ENCODE measurements at regions not wholly inside any gene's neighbourhood (a gene's known extent, or its start where the extent isn't known, plus 50 kb on each side); places are given as distances from the start of the nearest gene placed in this dataset.
"Not testable (repeated sequence)": the region's sequence is repeated elsewhere in the genome, so short reads cannot be mapped to it uniquely, and the experiment has no call there.

- H3K9me2 ChIP-seq; H3K4me1 ChIP-seq (ENCODE audit: control insufficient read depth in 1 of 2, insufficient read depth in 2 of 2, low read depth in 1 of 2, low read length in 1 of 2); H3K27ac ChIP-seq (ENCODE audit: low read depth in 2 of 2, low read length in 1 of 2); H3K79me2 ChIP-seq (ENCODE audit: insufficient read depth); H3F3A ChIP-seq (replicated peaks; ENCODE audit: insufficient read depth); H3K4me2 ChIP-seq; H3K27me3 ChIP-seq (ENCODE audit: insufficient read depth); H3K9me3 ChIP-seq; H4K20me1 ChIP-seq (ENCODE audit: insufficient read depth); DNase-seq; H3K9ac ChIP-seq; H2AFZ ChIP-seq (ENCODE audit: low read depth); H3K4me3 ChIP-seq (ENCODE audit: low read depth in 2 of 2, low read length in 1 of 2); POLR2A ChIA-PET; H3K36me3 ChIP-seq (replicated peaks in 1 of 2; ENCODE audit: control insufficient read depth in 1 of 2, insufficient read depth in 2 of 2, low read length in 1 of 2): not testable (repeated sequence)
- 87% methylated on average over 23 of the region's 50 CpGs for WGBS (ENCODE audit: low lambda C conversion rate)
- CTCF ChIA-PET, result interaction anchor here (0.9 kb wide), 1 partner anchor 40 kb away, joined by 4 read pairs; no protein-coding TSS in a partner anchor
These were observed 52.9 kb upstream of the HELT start for GRCh38 chr4:184965230-184966050.

- H3K9me3 ChIP-seq; H3F3A ChIP-seq (replicated peaks; ENCODE audit: insufficient read depth); H3K27me3 ChIP-seq (ENCODE audit: insufficient read depth); DNase-seq; CTCF ChIA-PET; H3K4me2 ChIP-seq; H2AFZ ChIP-seq (ENCODE audit: low read depth); H4K20me1 ChIP-seq (ENCODE audit: insufficient read depth); H3K4me3 ChIP-seq (ENCODE audit: low read depth in 2 of 2, low read length in 1 of 2); H3K79me2 ChIP-seq (ENCODE audit: insufficient read depth); H3K27ac ChIP-seq (ENCODE audit: low read depth in 2 of 2, low read length in 1 of 2); H3K36me3 ChIP-seq (replicated peaks in 1 of 2; ENCODE audit: control insufficient read depth in 1 of 2, insufficient read depth in 2 of 2, low read length in 1 of 2); H3K9ac ChIP-seq; H3K4me1 ChIP-seq (ENCODE audit: control insufficient read depth in 1 of 2, insufficient read depth in 2 of 2, low read depth in 1 of 2, low read length in 1 of 2); POLR2A ChIA-PET; H3K9me2 ChIP-seq: not testable (repeated sequence)
- WGBS (ENCODE audit: low lambda C conversion rate), result 88% methylated on average over 27 of the region's 42 CpGs
These were observed 52.1 kb upstream of the HELT start for GRCh38 chr4:184966051-184966691.

- H4K20me1 ChIP-seq (ENCODE audit: insufficient read depth); H3K9me3 ChIP-seq; H3K4me1 ChIP-seq (ENCODE audit: control insufficient read depth in 1 of 2, insufficient read depth in 2 of 2, low read depth in 1 of 2, low read length in 1 of 2); H3F3A ChIP-seq (replicated peaks; ENCODE audit: insufficient read depth); H3K9me2 ChIP-seq; H3K27me3 ChIP-seq (ENCODE audit: insufficient read depth); H3K9ac ChIP-seq; H2AFZ ChIP-seq (ENCODE audit: low read depth); H3K27ac ChIP-seq (ENCODE audit: low read depth in 2 of 2, low read length in 1 of 2); POLR2A ChIA-PET; DNase-seq; H3K36me3 ChIP-seq (replicated peaks in 1 of 2; ENCODE audit: control insufficient read depth in 1 of 2, insufficient read depth in 2 of 2, low read length in 1 of 2); CTCF ChIA-PET; H3K4me2 ChIP-seq; H3K4me3 ChIP-seq (ENCODE audit: low read depth in 2 of 2, low read length in 1 of 2); H3K79me2 ChIP-seq (ENCODE audit: insufficient read depth): not testable (repeated sequence)
- WGBS (ENCODE audit: low lambda C conversion rate), result 66% methylated on average over 15 of the region's 15 CpGs
These were observed 50.6 kb upstream of the HELT start for GRCh38 chr4:184967699-184968098.

- no peaks in the 10 kb centered on the region for H3F3A ChIP-seq (replicated peaks; ENCODE audit: insufficient read depth)
- H3K27ac ChIP-seq (ENCODE audit: low read depth in 2 of 2, low read length in 1 of 2), result no peak overlapping the region
- no peaks in the 10 kb centered on the region for H3K79me2 ChIP-seq (ENCODE audit: insufficient read depth)
- H3K4me1 ChIP-seq (ENCODE audit: control insufficient read depth in 1 of 2, insufficient read depth in 2 of 2, low read depth in 1 of 2, low read length in 1 of 2), result no peaks in the 10 kb centered on the region
- H3K9me3 ChIP-seq, result no peaks in the 10 kb centered on the region
- no peaks in the 10 kb centered on the region for H3K9me2 ChIP-seq
- H3K4me2 ChIP-seq, result no peak overlapping the region
- 15% methylated on average over 3 of the region's 3 CpGs for WGBS (ENCODE audit: low lambda C conversion rate)
- H3K27me3 ChIP-seq (ENCODE audit: insufficient read depth), result no peaks in the 10 kb centered on the region
- CTCF ChIA-PET, result no interaction called here
- no peak overlapping the region for H2AFZ ChIP-seq (ENCODE audit: low read depth)
- no peak overlapping the region for H3K9ac ChIP-seq
- no peaks in the 10 kb centered on the region for H4K20me1 ChIP-seq (ENCODE audit: insufficient read depth)
- no peak for DNase-seq
- no peak overlapping the region for H3K4me3 ChIP-seq (ENCODE audit: low read depth in 2 of 2, low read length in 1 of 2)
- POLR2A ChIA-PET, result no interaction called here
- TF ChIP-seq GATA2 (CRISPR knock-in tag; IDR thresholded peaks at IDR 0.05) (no peak), NRF1 (IDR thresholded peaks at IDR 0.05; ENCODE audit: low read depth, low read length) (no peak), MEF2A (IDR thresholded peaks at IDR 0.05; ENCODE audit: borderline replicate concordance, low read depth) (no peak), REST (IDR thresholded peaks at IDR 0.05; ENCODE audit: low read depth, low read length) (no peak), MXI1 (IDR thresholded peaks at IDR 0.05; ENCODE audit: low read depth, low read length) (no peak), CHD2 (IDR thresholded peaks at IDR 0.05; ENCODE audit: low read length, partially characterized antibody) (no peak), ELF1 (IDR thresholded peaks at IDR 0.05) (no peak), RXRA (IDR thresholded peaks at IDR 0.05; ENCODE audit: borderline replicate concordance, low read depth) (no peak), TAF1 (IDR thresholded peaks at IDR 0.05; ENCODE audit: borderline replicate concordance, low read depth, low read length) (no peak), YY1 (IDR thresholded peaks at IDR 0.05; ENCODE audit: low read depth) (no peak), EZH2phosphoT487 (IDR thresholded peaks at IDR 0.05; ENCODE audit: borderline replicate concordance, low read depth) (no peak), EP300 (IDR thresholded peaks at IDR 0.05; ENCODE audit: borderline replicate concordance in 1 of 2, low read depth in 1 of 2, low read length in 1 of 2) (no peak)
- H3K36me3 ChIP-seq (replicated peaks in 1 of 2; ENCODE audit: control insufficient read depth in 1 of 2, insufficient read depth in 2 of 2, low read length in 1 of 2), result no peaks in the 10 kb centered on the region
These were observed 49.9 kb upstream of the HELT start for GRCh38 chr4:184968366-184968765.

Measured in SK-N-SH (cell line).